Sigmoid colon (tissue), 6 donors: ENCODE measurements at regions not wholly inside any gene's neighbourhood (a gene's known extent, or its start where the extent isn't known, plus 50 kb on each side); places are given as distances from the start of the nearest gene placed in this dataset.

ENCODE experiments used
- DNase-seq: peaks from one replicate; pipeline ENCODE4 v3.0.0-alpha.2; 2019
- H3K27ac ChIP-seq, 4 donors: fragments of 200-600 bp; sonication (generic); one replicate each; pipeline ENCODE4 v1.5.1; 2016 to 2019; ENCODE audit warnings: mild to moderate bottlenecking in 1 of 4
- H3K27me3 ChIP-seq, 3 donors: fragments of 200-600 bp; sonication (generic); one replicate each; pipeline ENCODE4 v1.5.1; 2019; ENCODE audit warnings: mild to moderate bottlenecking in 1 of 3
- H3K36me3 ChIP-seq, 4 donors: fragments of 200-600 bp; sonication (generic); one replicate each; pipeline ENCODE4 v1.5.1; 2016 to 2019
- H3K4me1 ChIP-seq, 4 donors: fragments of 200-600 bp; sonication (generic); one replicate each; pipeline ENCODE4 v1.5.1; 2017 to 2019
- H3K4me3 ChIP-seq, 4 donors: fragments of 200-600 bp; sonication (generic); one replicate each; pipeline ENCODE4 v1.5.1; 2017 to 2019; ENCODE audit warnings: mild to moderate bottlenecking in 2 of 4, moderate library complexity in 1 of 4
- H3K9me3 ChIP-seq, 4 donors: fragments of 200-600 bp in 3 of 4; sonication (generic) in 3 of 4; one replicate each; pipeline versions ENCODE4 v1.5.1 to v1.6.1; 2013 to 2019
- CTCF ChIP-seq, 4 experiments: fragments of 450-650 bp in 3 of 4; fragments of 200-600 bp in 1 of 4; IDR thresholded peaks; one replicate each; pipeline ENCODE4 v1.5.1; 2016 to 2019; ENCODE audit warnings: antibody characterized with exemption in 4 of 4, mild to moderate bottlenecking in 3 of 4, moderate library complexity in 2 of 4
- EP300 ChIP-seq, 4 donors: sonication (generic); formaldehyde crosslinking; IDR thresholded peaks; one replicate each; pipeline ENCODE4 v1.6.1; 2017; ENCODE audit warnings: antibody characterized with exemption in 4 of 4
- POLR2A ChIP-seq, 2 donors: fragments of 450-650 bp; IDR thresholded peaks; one replicate each; pipeline ENCODE4 v1.6.1; 2016; ENCODE audit warnings: antibody characterized with exemption in 2 of 2, mild to moderate bottlenecking in 2 of 2, moderate library complexity in 2 of 2
- POLR2AphosphoS5 ChIP-seq, 4 donors: sonication (generic); formaldehyde crosslinking; IDR thresholded peaks; one replicate each; pipeline ENCODE4 v1.6.1; 2017; ENCODE audit warnings: antibody characterized with exemption in 4 of 4
- WGBS, 2 donors: extraction: QIAGEN DNeasy Blood & Tissue Kit; methylation state at CpG; one replicate each; pipeline ENCODE4 v1.1.7; 2013; 5-methylcytosine and 5-hydroxymethylcytosine counted together
- intact Hi-C: fragments of 100-400 bp; cut with DNase I; formaldehyde crosslinking; loops from one replicate; pipeline ENCODE4 v1.15.1; 2023
- donor health status: healthy with polysubstance abuse.
- donor health status: healthy.

GRCh38 chr2:62447411-62447810 lies 58.6 kb downstream of the TMEM17 start:
- Histone ChIP-seq H3K4me1 (no peaks in the 10 kb centered on the region), H3K27ac (no peak overlapping the region), H3K4me3 (no peak overlapping the region), H3K36me3 (no peaks in the 10 kb centered on the region), H3K9me3 (no peaks in the 10 kb centered on the region), H3K27me3 (no peaks in the 10 kb centered on the region)
- TF ChIP-seq EP300 (IDR thresholded peaks at IDR 0.05), result no peak
- no peak for TF ChIP-seq POLR2AphosphoS5 (IDR thresholded peaks at IDR 0.05)
- no peak for TF ChIP-seq CTCF (IDR thresholded peaks at IDR 0.05)
- no peak for TF ChIP-seq POLR2A (IDR thresholded peaks at IDR 0.05)
- no peak for DNase-seq
- 94 to 96% methylated on average over 3 of the region's 3 CpGs for WGBS, 2 donors
- intact Hi-C loops, result no loop called here

GRCh38 chr2:62446491-62446890 lies 59.5 kb downstream of the TMEM17 start:
- Histone ChIP-seq H3K36me3 (no peaks in the 10 kb centered on the region), H3K4me1 (no peaks in the 10 kb centered on the region), H3K4me3 (no peak overlapping the region), H3K27me3 (no peaks in the 10 kb centered on the region), H3K9me3 (no peaks in the 10 kb centered on the region), H3K27ac (no peak overlapping the region)
- intact Hi-C loops, result no loop called here
- DNase-seq, result no peak
- TF ChIP-seq POLR2AphosphoS5 (IDR thresholded peaks at IDR 0.05), result no peak
- TF ChIP-seq EP300 (IDR thresholded peaks at IDR 0.05), result no peak
- no peak for TF ChIP-seq CTCF (IDR thresholded peaks at IDR 0.05)
- no peak for TF ChIP-seq POLR2A (IDR thresholded peaks at IDR 0.05)
- 84 to 89% methylated on average over 1 of the region's 1 CpG for WGBS, 2 donors

DNA sequence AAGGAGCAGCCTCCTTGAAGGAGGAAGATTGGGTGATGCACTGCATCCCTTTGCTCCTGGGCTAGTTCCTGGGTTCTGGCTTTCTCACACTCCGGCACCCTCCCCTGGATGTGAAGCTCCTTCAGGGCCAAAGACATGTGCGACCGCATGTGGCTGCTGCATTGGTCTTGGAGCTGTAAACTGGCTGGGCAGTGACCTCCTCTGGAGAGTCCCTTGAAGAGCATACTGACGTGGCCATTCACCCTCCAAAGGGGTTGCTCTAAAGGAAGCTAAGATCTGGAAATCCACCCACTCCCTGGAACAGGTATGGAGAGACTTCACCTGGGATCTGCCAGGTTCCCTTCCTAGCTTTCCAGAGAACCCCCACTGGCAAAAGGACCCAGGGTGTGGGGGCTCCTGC lies 62.1 kb downstream of the TMEM17 start:
- TF ChIP-seq POLR2AphosphoS5 (IDR thresholded peaks at IDR 0.05) (no peak), POLR2A (IDR thresholded peaks at IDR 0.05) (no peak), CTCF (IDR thresholded peaks at IDR 0.05) (no peak), EP300 (IDR thresholded peaks at IDR 0.05) (no peak)
- Histone ChIP-seq H3K27ac (no peak overlapping the region), H3K27me3 (no peaks in the 10 kb centered on the region), H3K4me1 (no peaks in the 10 kb centered on the region), H3K4me3 (no peak overlapping the region), H3K9me3 (no peaks in the 10 kb centered on the region), H3K36me3 (no peaks in the 10 kb centered on the region)
- intact Hi-C loops, result no loop called here
- 91 to 92% methylated on average over 4 of the region's 4 CpGs for WGBS, 2 donors
- no peak for DNase-seq

- no peaks in the 10 kb centered on the region for H3K27me3 ChIP-seq
- no peaks in the 10 kb centered on the region for H3K36me3 ChIP-seq
- intact Hi-C loops, result no loop called here
- no peaks in the 10 kb centered on the region for H3K4me1 ChIP-seq
- no peak overlapping the region for H3K27ac ChIP-seq
- TF ChIP-seq EP300 (IDR thresholded peaks at IDR 0.05) (no peak), POLR2AphosphoS5 (IDR thresholded peaks at IDR 0.05) (no peak), POLR2A (IDR thresholded peaks at IDR 0.05) (no peak), CTCF (IDR thresholded peaks at IDR 0.05) (no peak)
- no peak for DNase-seq
- no peaks in the 10 kb centered on the region for H3K9me3 ChIP-seq
- WGBS, 2 donors, result 90 to 94% methylated on average over 4 of the region's 4 CpGs
- no peak overlapping the region for H3K4me3 ChIP-seq
These were observed 62.5 kb downstream of the TMEM17 start for GRCh38 chr2:62443471-62443870.

DNA sequence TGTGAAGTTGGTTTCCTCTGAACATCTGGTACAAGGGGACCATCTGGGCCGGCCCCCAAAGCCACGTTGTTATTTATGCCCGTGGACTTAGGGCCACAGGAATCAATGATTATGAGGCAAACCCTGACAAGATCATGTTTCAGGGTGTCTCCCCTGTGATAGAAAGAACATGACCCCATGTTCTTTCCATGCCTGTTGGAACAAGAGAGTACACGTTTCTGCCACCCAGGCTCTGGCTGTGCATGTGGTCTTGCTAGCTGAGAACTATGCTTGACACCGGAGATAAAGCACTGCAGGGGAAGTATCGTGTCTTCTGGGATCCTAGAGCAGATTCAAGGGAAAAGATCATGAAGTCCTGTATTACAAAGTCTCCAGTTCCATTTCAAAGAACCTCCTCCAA lies 64.2 kb downstream of the TMEM17 start:
- H3K4me1 ChIP-seq, result no peaks in the 10 kb centered on the region
- H3K27me3 ChIP-seq, result no peaks in the 10 kb centered on the region
- intact Hi-C loops, result no loop called here
- H3K27ac ChIP-seq, result no peak overlapping the region
- WGBS, 2 donors, result 83 to 88% methylated on average over 6 of the region's 6 CpGs
- TF ChIP-seq POLR2A (IDR thresholded peaks at IDR 0.05) (no peak), POLR2AphosphoS5 (IDR thresholded peaks at IDR 0.05) (no peak), EP300 (IDR thresholded peaks at IDR 0.05) (no peak), CTCF (IDR thresholded peaks at IDR 0.05) (no peak)
- no peak overlapping the region for H3K4me3 ChIP-seq
- H3K9me3 ChIP-seq, result no peaks in the 10 kb centered on the region
- DNase-seq, result no peak
- H3K36me3 ChIP-seq, result no peaks in the 10 kb centered on the region
